Effector CD4-positive, alpha-beta T cell (primary cell): ENCODE measurements at regions not wholly inside any gene's neighbourhood (a gene's known extent, or its start where the extent isn't known, plus 50 kb on each side); places are given as distances from the start of the nearest gene placed in this dataset.

Experiments used
- DNase-seq: peaks from one replicate; pipeline ENCODE4 v3.0.0-alpha.2; 2020

DNA sequence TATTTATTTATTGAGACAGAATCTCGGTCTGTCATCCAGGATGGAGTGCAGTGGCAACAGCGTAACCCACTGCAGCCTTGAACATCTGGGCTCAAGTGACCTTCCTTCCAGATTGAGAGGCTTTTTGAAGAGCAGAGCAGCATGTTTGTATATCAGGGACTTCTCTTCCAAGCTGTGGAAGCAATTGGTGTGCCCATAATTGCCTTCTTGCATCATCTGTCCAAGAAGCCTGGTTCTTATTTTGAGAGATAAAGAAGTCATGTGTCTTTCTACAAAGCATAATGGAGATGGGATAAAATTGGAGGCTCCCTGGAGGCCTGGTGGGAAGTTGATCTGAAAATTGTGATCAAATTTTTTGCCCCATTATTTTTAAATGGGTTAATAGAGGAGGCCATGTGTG, 183.8 kb upstream of the MCTP2 start:
- no peak for DNase-seq

DNA sequence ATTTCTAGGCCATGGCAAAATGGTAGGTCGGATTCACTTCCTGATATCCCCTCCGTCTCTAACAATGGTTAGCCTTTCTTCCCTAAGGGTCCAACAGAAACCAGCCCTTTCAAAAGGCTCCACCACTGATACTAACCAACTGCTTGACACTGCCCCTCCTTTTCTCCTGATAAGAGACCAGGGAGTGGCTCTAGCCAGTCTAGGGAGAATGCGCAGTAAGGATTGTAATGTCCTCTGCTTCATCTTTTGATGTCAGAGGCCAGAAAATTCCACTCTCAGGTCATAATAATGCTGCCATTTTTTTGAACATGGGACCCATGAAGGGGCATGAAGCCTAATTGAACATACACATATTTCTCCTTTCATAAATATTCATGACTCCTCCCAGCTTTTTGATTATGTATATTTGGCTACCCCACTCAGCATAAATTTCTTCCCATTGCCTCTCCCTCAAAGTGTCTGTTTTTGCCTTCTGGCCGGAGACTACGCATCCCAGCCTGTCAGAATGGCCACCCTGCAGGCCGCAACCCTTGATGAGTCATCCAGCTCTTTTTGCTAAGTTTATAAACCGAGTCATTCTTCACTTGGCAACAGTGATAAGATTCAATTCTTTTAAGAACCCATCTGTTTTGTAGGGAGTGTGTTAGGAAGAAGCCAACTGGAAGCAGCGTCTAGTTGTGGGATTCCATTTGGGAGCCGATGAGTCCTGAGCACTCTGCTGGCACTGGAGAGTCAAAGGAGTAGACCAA, 189.0 kb upstream of the MCTP2 start:
- no peak for DNase-seq

DNA sequence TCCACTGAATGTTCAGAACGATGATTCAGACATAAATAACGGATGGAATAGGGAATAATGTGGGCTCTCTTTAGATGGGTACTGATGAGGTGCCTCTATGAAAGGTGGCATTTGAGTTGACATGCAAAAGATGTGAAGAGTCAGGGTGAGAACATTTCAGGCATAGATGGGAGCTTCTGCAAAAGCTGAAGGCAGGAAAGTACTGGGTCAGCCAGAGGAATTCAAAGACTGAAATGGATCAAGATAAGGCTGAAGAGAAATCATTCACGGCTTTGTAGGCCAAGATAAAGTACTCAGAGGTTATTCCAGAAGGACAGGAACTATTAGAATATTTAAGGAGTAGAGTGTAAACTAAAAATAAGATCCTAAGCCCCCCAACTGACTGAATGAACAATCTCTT, 189.6 kb upstream of the MCTP2 start:
- DNase-seq: no peak

DNA sequence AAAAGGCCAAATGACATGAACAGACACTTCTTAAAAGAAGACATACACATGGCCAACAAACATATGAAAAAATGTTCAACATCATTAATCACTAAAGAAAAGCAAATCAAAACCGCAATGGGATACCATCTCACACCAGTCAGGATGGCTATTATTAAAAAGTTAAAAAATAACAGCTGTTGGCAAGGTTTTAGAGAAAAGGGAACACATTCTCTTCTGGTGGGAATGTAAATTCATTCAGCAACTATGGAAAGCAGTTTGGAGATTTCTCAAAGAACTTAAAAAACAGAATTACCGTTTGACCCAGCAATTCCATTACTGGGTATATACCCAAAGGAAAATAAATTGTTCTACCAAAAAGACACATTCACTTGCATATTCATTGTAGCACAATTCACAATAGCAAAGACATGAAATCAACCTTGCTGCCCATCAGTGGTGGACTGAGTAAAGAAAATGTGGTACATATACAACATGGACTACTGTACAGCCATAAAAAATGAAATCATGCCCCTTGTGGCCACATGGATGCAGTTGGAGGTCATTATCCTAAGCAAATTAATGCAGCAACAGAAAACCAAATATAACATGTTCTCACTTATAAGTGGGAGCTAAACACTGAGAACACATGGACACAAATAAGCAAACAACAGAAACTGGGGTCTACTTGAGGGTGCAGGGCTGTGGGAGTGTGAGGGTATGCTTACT, 190.7 kb upstream of the MCTP2 start:
- DNase-seq: no peak

DNA sequence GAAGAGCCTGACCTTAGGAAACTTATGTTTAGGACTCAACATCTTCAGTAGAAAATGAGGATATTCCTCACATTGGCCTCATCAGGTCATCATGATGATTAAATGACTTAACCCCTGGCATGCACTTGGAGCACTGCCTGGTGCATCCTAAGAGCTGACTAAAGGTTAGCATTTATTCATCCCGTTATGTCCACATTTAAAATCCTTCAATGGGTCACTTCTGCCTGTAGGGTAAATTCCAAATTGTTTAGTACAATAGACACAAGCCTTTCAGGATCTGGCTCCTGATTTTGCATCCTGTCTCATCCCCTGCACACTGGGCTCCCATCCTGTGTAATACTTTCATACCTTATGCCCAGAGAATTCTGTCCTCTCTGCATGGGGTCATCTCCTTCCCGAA, 195.2 kb upstream of the MCTP2 start:
- DNase-seq: no peak

DNA sequence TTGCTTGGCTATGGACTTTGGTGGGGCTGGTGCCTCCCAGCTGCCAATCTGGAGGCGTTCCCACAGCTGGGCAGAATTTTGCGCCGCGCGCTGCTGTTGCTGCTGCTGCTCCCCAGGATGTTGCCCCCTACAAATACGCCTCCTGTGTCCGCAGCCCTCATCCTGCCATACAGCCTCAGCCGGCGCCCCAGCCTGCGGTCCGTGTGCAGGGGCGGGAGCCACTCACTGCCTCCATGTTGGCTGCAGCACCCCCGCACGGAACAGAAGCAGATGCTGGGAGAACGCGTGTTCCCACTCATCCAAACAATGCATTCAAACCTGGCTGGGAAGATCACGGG, 197.7 kb upstream of the MCTP2 start:
- DNase-seq: no peak

DNA sequence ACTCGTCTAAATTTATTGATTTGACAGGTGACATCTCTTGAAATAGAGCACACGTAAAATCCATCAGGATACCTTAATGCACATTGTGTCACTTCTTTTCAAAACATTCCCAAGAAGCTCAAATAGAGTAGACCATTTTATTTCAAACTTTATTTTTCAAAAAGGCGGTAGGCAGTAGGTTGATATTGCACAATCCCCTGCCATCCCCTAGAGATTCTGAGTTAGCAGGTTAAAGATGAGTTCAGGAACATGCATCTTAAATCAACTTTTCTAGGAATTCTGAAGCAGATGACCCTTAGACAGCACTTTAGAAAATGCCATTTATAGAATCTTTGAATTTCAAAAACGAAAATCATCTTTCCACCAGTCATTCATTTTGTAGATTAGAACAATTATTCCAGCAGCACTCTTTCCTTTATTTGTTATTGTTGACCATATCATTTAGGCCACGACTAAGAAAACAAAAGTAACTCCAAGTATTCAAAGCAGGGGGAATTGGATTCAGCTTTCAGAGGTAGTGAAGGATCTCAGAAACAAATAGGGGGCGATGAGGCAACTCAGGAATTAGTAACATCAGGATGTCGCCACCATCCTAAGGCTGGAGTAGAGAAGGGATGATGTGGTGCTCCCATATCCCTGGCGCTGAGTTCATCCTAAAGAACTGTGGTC, 198.2 kb upstream of the MCTP2 start:
- no peak for DNase-seq

DNA sequence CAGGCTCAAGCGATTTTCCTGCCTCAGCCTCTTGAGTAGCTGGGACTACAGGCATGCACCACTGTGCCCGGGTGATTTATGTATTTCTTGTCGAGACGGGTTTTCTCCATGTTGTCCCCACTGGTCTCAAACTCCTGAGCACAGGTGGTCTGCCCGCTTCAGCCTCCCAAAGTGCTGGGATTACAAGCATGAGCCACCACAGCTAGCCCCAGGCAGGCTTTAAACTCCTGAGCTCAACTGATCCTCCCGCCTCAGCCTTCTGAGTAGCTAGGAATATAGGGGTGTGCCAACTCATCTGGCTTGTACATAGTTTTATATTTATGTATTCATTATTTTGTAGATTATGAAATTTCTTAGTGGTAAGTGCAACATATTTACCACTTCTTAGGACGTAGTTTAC, 198.8 kb upstream of the MCTP2 start:
- DNase-seq: no peak

DNA sequence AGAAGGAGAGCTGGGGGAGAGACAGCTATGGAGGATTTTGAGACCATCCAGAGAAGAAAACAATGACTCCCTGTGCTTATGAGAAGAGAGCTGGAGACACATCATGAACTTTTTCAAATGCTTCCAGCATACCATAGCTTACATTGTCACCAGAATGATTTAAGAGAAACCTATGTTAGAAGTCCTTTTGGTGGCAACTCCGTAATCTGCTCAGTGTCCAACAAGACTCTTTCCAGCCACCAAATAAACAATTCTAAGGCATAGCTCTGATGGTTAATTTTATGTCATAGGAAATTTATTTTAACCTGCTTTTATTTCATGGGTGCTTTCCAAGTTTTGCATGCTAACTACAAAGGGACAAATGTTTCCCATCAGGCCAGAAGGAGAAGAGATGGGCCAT, 200.3 kb upstream of the MCTP2 start:
- DNase-seq: no peak

DNA sequence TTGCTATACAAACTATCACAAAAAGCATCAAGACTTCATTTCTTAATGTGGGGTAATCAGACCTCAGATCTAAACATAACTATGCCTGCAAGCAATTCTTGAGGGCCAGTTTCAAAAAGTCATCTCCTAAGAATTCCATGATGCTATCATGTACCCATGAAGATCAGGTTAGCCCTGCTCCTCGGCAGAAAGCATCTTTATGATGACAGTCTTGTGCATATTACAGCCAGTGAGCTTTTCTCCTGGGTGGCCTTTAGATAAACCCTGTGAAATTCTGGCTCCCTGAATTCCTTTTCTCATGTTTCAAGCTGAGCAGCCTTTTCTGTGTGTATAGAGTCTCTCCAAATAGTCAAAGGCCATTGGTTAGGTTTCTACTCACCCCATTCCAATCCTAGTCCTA, 201.9 kb upstream of the MCTP2 start:
- no peak for DNase-seq

DNA sequence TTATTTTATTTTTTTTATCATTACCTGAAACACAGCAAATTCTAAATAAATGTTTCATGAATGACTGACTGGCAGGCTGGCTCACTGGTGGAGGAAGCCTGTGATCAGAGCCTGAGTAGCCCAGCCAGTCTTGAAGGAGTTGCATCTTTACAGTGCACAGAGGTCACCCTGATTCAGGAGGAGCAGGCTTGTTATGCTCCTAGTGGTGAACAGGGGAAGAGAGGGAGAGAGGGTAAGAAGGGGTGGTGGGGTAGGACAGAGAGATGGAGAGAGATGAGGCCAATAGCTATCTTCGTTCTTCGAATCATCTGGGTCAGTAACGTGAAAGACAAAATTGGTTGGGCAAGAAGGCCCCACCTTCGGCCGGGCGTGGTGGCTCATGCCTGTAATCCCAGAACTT, 202.6 kb upstream of the MCTP2 start:
- no peak for DNase-seq

DNA sequence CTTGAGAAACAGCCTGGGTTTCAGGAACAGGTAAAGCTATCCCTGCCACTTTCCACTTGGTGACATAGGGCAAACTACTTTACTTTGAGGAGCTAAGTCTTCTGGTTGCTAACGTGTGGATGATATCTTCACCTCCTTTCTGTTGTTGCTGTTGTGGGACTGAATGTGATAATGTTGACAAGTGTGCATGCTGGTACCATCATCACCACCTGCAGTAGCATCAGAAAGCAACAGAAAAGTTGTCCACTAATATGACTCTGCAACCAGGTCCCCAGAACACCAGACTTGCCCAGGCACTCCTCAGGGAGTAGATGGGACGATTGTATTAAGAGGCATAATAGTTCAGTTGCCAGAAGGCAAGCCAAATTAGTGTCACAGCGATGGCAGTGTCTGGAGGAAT, 203.2 kb upstream of the MCTP2 start:
- DNase-seq: no peak

DNA sequence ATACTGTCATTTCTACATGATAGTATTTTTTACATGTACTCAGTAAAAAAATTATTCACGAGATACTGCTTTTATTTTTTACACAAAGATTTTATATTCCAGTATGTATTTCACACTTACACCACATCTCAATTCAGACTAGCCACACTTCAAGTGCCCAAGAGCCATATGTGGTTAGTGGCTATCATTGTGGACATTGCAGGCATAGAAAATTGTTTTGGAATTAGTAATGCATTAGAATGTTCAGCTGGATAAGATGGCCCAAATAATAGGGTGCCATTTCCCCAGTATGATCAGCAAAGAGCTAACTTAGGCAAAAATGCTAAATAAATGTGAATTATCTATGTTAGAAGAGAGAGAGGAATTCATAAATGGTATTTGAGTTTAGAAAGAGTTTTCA, 203.8 kb upstream of the MCTP2 start:
- DNase-seq: no peak

DNA sequence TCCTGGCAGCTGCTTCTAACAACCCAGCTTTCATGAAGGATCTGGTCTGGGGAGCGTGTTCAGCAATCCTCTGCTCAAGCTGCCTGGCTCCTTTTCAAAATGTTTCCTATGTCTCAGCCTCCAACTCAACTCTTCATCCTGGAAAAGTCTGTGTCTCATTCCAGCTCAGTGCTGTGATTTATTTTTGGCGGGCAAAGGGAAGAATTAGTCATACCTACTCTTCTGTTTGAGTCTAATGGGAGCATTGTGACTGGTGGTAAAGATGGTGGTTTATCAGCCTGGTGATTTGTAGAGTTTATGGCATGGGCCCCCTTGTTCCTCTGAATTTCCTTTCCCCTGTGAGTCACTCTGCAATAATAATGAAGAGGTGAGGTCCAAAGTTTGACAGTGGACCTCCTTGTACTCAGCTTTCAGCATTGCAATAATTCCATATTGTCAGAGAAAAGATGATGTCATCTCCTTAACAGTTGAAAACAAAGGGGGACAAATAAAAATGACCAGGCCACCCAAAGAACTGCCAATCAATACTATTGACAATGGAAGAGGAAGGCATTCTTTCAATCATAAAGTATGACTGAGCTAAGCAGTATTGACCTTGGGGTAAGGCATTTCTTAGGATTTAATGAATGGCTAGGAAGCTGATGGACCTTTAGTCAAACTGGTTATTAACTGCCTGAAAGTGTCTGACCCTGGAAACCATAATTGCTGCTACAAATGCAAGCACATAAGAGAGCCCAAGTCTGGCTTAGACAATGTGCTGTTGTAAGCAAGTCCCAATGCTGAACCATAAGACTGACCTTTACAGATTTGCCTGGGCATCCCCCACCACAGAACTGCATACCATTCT, 204.7 kb upstream of the MCTP2 start:
- DNase-seq: no peak

DNA sequence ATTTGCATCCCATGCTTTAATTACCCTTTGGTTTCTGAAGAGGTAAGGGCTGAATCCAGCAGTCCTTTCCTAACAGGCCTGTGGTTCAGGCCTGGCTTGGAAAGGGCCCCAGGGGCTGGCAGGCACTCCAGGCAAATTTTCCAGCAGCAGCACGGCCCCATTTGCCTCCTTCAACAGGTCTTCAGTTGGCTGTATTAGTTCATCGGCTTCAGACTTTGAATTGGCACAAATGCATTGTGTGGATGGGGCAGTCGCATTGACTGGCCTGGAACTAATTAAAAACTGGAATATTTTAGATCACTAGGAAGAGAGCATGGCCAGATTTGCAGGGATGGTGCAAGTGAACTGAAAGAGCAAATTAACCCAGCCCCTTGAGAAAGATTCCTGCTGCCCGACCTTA, 207.8 kb upstream of the MCTP2 start:
- no peak for DNase-seq

DNA sequence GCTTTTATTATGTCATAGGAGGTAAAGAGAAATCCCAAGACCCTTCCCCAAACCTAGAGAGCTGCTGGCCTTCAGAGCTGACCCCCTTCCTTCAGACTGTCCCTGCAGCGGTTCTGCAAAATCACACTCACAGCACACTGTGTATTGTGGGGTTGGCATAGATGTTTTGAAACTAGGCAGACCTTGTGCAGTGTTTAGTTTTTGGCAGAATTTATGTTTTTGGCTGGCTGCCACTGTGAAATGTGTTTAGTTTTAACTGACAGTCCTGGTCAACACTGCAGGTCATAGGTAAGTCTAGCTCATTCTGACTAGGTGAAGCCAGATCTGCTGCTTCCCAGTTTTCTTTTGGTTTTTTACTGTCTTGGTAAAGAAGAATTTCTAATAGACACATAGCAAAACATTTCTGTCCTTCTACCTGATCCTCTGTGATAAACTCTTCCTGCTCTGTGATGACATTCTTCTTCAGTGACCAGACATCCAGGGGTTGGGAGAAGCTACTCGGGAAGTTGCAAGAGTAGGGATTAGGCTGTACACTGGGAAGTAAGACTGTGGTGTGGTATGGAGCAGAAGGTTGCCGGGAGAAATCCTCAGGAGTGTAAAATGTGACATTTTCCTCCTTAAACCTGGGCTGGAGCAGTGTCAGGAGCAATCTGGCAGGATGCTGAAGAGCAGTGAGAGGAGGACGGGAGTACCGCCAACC, 209.6 kb upstream of the MCTP2 start:
- DNase-seq: no peak

DNA sequence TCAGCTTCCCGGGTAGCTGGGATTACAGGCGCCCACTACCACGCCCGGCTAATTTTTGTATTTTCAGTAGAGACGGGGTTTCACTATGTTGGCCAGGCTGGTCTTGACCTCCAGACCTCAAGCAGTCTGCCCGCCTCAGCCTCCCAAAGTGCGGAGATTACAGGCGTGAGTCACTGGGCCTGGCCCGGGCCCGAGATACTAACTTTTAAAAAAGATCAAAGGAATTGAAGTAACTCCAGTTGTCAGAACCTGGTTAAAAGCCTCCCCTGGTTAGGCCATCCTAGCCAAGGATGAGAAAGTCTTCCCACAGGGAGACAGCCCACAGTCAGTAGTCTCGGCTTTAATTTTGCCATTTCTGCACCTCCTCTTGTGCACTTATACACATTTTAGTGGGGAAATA, 212.3 kb upstream of the MCTP2 start:
- no peak for DNase-seq

DNA sequence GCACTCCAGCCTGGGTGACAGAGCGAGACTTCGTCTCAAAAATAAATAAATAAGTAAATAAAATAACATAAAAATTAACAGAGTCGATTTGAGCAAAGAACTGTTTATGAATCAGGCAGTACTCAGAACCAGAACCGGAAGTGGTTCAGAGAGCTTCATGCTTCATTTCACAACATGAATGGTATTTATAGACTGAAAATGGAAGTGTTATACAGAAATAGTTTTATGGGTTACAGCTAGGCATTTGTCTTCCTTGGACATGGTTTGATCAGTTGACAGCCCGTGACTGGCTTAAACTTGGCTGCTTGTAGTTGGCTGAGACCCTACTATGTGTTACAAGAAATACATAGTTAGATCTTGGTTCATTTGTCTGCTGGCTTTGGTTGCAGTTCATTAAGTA, 216.0 kb upstream of the MCTP2 start:
- no peak for DNase-seq

DNA sequence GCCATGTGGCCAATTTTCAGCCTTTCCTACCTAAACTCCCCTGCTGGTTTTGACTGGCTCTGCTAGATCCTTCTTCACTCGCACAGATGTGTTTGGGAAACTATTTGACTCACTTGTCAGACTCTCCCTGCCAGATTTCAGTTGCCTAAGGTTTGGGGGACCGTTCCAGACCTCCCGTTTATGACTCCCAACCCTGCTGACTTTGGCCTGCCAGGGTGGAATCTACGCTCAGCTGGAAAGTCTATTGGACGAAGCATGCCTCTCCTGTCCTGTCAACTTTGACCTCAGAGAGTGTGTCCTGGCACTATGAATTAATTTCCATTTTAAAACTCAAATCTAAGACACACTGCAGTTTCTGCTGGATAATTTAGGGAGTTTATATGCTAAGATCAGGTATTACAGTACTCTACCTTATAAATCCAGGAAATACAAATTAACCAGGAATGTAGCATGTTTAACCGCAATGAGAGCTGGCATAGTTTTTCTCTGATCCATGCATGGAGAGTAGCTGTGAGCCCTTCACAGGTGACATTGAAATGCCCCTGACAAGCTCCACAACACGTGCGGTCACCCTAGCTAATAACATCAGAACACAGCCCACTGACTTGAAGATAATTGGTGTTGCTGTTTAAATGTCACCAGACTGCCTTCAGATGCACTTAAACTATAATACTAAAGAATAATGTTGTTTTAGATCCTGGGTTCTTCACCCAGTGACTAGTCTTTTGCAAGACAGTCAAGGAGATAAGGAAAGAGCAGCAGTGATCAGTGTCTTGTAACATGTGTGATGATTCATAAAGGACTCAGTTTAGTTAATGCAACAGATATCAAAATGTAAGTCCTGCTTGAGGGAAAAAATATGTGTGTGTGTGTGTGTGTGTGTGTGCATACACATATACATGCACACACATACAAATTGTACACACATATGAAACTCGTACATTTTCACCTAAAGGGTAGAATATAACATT, 223.0 kb upstream of the MCTP2 start:
- no peak for DNase-seq

DNA sequence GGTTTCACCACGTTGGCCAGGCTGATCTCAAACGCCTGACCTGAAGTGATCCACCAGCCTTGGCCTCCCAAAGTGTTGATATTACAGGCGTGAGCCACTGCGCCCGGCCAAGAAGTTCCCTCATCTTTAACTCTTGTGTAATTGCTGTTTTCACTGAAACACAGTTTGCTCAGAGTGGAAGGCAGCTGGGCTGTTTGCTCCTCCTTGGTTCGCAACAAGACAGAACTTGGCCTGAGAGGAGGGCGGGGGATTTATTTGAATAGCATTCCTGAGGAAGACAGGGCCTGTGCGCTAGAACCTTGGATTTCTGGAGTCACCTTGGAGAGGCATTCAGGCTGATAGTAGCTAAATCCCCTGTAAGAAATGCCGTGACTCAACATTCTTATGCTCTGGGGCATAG, 226.7 kb upstream of the MCTP2 start:
- no peak for DNase-seq

DNA sequence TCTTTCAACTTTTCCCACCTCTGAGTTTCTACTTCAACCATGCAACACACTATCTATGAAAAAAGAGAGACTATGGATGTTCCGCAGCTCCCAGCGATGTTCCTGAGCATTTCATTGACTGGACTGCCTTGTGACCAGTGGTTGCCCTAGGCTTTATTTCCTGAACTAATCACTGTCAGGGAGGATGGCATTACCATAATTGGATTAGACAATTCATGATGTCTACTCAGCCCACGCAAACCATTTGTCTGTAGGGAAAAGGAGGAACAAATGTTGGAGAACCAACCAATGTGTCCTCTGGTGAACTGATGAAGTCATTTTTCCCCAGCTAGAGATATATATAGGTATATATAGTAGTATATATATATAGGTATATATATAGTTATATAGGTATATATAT, 229.3 kb upstream of the MCTP2 start:
- DNase-seq: no peak
